Pulmonary artery endothelial cell (primary cell): ENCODE measurements at regions not wholly inside any gene's neighbourhood (a gene's known extent, or its start where the extent isn't known, plus 50 kb on each side); places are given as distances from the start of the nearest gene placed in this dataset.
"Not testable (repeated sequence)": the region's sequence is repeated elsewhere in the genome, so short reads cannot be mapped to it uniquely, and the experiment has no call there.

Experiments
- DNase-seq: peaks from one replicate; pipeline ENCODE4 v3.0.0-alpha.2; 2011; ENCODE audit warnings: low read depth, low spot score

DNA sequence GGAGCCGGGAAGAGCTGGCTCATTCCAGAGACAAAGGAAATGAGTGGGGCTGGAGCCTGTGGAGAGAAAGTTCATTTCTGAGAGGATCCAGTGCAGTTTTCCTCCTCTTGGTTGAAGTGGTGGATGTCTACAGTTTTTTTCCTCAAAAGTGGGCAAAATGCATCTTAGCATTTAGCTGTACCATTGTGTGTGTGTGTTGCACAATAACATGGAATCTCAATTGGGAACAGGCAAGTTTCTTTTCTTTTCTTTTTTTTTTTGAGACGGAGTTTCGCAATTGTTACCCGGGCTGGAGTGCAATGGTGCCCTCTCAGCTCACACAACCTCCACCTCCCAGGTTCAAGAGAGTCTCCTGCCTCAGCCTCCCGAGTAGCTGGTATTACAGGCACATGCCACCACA lies 101.5 kb upstream of the UBE2E1 start:
- no peak for DNase-seq

DNA sequence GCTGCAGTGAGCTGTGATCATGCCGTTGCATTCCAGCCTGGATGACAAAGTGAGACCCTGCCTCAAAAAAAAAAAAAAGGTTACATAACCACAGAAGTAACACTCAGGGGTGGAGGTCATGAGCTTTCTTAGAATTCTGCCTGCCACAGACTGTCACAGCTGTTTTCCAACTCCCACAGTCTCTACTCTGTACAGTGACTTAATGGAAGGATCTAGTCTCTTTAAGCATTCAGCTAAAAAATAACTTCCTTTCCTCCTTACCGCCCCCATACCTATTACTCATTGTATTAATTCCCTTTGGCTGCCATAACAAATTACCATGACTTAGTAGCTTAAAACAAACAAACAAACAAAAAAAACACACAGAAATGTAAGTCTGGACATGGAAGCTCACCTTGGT lies 99.6 kb upstream of the UBE2E1 start:
- no peak for DNase-seq

DNA sequence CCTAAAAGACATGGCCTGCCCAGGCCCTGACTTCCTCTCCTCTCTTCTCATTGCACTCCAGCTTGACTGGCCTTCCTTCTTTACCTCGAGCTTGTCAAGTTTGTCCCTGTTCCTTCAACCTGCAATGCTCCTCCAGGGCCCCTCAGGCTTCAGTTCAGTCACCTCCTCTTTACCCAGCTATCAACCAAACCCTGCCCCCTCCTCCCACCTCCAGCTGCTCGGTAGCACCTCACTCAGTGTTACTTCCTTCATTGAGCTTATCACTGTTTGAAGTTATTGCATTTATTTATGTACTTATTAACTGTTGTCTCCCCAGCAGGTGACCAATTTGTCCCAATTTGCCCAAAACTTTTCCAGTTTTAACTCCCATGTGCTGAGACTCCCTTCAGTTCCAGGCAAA lies 95.8 kb upstream of the UBE2E1 start:
- DNase-seq: no peak

DNA sequence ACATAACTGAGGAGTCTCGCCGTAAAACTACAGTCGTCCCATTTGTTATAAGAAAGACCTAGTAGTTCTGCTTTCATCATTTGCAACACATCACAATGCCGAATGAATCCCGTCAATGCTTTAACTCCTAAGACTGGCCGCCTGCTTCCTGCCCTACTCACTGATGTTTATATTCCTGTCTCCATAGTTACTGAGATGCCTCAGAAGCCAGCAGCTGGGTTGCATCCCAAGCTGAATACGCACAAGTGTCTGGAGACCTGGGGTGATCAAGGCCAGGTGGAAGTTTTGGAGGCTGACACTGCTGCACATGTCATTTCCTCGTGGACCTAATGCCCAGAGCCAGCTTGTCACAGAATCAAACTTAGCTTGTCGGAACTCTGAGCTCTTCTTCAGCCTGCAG lies 95.2 kb upstream of the UBE2E1 start:
- DNase-seq: no peak

DNA sequence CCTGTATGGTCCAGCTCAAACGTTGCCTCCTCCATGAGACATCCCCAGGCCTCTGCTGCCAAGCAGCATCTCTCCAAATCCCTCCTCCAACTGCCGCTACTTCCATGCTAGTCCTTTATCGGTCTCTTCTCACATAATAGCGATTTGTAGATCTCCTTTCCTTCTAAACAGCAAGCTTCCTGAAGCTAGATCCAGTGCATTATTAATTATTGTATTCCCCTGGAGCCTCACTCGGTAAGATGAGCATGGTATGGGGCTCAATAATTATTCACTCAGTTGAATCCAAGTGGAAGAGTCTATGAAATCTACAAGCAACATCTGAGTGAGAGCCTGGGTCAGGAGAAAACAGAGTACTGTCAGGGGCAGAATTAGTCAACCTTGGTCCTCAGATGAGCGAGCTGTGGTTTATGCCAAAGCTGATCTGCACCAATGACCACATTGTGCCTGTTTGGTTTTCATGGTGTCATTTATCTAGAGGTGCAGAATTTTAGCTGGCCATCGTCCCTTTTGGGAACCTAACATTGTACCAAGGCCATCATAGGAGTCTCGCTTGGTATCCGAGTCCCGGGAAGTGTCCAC lies 93.8 kb upstream of the UBE2E1 start:
- no peak for DNase-seq

DNA sequence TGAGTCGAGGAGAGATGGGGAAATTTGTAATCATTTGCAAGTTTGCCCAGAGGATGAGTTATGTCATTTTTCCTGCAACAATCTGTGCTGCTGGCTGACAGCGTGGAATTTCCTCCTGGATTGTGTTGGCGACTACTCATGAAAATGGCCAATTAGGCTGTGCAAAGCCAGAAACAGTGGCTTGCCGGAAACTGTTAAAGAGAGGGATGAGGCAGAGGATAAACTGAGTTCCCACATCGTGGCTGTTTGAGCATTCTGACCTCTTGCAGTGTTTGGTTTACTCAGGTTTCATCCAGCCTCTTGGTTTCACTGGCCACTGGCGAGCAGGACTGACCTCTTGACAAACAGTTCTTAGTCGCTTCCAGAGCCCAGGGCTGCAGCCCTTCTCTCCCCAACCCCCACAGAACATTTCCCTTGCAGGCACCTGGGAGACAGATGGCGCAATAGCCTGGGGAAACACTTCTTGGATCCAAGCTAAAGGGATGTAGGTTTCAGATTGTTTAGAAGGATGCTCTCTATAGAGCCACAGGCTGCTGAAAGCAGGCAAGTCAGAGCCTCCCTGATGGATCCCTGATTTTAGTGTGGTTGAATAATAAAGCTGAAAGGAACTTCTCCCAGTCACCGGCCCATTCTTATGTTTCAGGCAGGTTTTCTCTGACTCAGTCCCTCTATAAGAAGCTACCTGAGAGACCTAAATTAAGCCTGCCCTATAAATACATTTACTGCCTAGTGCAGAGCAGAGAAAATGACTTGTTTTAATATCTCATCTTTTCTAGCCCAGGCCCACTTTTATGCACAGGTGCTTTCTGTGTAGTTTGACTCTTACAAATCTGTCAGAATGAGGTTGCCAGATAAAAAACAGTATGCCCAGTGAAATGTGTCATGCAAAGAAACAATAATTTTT lies 92.8 kb upstream of the UBE2E1 start:
- DNase-seq: peak; percentile 52

DNA sequence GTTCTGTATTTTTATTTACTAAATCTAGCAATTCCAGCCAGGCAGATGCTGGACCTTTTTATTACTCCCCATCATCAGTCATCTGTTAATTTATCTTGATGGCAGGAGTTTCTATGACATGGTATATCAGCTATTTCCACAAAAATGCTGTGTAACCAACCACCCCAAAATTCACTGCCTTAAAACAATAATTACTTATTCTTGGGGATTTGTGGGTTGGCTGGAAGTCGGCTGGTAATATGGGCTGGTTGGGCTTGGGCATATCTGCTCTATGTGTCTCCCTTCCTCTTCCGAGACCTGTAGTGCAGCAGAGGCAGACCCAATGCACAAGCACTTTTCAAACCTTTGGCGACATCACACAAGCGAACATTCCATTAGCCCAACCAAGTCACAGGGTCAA lies 92.1 kb upstream of the UBE2E1 start:
- no peak for DNase-seq

DNA sequence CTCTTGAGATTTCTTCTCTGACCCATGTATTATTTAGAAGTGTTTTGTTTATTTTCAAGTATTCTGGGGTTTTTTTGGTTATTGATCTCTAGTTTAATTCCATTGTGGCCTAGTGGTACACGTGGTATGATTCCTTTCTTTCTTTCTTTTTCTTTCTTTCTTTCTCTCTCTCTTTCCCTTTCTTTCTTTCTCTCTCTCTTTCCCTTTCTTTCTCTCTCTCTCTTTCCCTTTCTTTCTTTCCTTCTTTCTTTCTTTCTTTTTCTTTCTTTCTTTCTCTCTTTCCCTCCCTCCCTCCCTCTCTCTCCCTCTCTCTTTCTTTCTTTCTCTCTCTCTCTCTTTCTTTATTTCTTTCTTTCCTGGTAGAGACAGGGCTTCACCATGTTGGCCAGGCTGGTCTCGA lies 85.7 kb upstream of the UBE2E1 start:
- no peak for DNase-seq

DNA sequence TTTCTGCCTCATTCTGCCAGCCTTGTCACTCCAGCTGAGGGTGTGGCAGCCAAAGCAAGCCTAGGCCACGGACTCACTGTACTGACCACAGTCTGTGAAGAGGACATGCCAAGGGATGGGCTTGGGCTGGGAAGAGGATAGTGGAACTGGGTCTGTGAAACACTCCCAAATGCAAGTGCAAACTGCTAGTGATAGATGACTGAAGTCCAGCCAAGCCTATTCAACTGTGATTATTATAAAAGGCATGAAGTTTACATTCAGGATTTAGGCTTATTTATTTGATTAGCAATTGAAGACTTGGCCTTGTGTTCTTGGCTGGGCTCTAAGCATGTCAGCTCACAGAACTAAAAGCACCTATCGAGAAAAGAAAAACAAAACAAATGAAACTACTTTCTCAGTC lies 84.9 kb upstream of the UBE2E1 start:
- no peak for DNase-seq

DNA sequence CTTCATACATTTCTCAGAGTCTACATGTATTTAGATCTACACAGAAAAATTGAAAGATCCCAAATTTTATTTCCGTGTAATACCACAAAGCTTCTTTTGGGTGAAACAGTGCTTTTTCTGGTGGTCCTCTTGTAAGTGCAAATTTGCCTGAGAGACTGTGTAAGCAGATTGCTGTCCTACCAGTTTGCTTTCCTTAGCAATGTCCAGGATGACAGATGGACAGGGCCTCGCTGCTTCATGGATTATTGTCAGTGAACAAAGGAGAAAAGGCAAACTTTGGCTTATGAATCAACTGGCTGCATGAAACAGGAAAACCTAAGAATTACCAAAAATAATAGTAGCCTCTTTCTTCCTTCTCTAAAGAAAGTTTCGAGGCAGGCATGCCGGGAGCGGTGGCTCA lies 82.6 kb upstream of the UBE2E1 start:
- no peak for DNase-seq

DNA sequence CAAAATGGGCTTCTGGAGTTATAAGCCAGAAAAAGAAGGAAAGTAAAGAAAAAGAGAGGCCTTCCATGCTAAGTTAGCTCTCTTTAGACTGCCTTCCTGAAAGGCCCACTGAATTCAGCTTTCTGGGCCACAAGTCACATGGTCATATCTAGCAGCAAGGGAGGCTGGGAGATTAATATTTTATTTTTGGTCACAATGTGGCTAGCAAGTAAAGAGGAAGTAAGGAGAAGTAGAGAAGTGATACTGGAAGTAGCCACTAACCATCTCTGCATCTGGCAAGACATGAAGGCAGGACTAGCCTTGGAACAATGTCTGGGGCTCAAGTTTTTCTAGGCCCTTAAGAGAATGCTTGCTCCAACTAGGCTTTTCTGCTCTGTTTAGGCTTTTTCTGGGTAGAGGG lies 81.8 kb upstream of the UBE2E1 start:
- DNase-seq: no peak

DNA sequence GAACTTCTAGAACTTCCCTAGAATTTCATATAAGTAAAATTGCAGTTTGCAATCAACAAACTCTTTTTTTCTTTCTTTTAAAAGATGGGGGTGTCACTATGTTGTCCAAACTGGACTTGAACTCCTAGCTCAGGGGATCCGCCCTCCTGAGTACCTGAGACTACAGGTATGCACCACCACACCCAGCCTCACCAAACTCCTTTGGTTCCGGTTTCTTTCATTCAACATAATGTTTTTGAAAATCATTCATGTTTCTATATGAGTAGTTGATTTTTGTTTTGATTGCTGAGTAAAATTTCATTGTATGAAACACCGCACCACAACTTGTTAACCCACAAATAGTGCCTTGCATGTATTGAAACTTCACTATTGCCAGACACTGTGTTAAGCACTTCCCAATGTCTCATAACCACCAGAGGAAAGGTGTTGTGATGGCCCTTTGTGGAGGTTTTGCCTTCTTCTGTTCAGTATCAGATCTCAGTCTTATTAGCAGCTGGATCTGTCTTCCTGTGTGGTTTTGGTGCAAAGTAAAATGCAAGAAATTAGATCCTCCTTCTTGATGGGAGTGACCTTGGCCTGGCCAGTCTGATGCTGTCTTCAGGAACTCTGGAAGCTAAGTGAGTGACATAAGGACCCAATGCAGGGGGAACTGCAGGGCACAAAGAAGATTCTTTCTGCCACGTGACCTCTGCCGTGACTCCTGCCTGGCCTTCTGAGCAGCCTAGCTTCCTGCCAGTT lies 78.8 kb upstream of the UBE2E1 start:
- DNase-seq: no peak

DNA sequence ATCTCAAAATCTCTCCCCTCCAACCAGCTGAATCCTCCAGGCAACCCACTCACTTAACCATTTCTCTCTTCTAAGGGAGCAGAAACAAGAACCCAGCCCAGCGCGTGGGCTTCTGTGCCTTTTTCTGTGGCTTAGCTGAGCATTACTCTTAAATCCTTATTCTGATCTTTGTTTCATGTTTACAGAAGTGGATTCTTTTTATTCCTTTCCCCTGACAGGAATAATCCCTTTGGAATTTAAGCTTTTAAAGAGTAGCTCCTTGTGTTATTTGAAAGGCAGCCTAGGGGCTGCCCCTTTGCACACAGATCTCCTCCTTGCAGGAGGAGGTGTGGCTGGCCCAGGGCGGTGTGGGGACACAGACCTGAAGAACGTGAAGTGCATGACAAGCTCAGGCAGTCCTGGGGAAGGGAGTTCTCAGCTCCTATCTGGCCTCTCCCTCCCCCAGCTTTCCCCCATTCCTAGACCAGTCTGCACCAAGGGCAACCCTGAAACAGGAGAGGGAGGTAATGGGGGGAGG lies 77.1 kb upstream of the UBE2E1 start:
- DNase-seq: no peak

DNA sequence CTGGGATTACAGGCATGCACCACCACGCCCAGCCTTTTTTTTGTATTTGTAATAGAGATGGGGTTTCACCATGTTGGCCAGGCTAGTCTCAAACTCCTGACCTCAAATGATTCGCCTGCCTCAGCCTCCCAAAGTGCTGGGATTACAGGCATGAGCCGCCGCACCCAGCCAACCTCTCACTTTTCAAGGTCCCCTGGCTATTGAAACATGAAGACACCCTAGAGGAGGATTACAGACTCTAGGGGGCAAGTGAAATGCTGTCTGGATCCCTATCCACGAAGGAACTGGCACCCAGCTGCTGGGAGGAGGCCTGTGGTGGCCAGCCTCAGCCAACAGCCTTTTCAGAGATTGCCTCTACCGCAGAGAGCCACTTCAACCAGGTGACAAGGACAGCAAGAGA lies 76.4 kb upstream of the UBE2E1 start:
- DNase-seq: not testable (repeated sequence)

DNA sequence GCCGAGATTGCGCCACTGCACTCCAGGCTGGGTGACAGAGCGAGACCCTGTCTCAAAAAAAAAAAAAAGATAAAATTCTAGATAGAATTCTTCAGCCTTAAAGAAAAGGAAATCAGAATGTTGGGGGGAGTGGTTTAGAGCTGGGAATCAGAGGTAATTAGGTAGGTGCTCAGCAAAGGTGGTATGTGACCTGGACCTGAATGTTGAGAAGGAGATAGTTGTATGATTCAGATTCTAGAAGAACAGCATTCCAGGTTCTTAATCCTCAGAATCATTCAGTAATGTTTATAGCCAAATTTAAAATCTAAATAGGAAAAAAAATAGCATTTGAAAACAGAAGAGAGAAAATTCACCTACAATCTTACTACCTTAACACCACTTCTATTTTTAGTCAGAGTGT lies 71.3 kb upstream of the UBE2E1 start:
- DNase-seq: no peak

DNA sequence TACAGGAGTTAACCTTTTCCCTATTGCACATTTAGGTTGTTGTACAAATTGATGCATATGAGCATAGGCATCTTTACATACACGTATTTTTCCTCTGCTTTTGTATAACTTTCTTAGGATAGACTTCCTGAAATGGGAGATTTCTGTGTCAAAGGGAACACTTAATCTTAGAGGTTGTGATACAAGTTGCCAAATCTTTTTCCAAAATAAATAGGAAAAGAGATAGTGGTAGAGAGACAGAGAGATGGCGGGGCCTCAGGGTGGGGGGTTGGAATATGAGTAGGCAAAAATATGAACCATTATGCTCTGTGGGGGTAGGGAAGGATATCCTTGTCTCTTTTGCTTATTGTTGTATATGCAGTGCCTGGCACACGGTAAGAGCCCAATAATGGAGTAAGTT lies 70.7 kb upstream of the UBE2E1 start:
- no peak for DNase-seq

DNA sequence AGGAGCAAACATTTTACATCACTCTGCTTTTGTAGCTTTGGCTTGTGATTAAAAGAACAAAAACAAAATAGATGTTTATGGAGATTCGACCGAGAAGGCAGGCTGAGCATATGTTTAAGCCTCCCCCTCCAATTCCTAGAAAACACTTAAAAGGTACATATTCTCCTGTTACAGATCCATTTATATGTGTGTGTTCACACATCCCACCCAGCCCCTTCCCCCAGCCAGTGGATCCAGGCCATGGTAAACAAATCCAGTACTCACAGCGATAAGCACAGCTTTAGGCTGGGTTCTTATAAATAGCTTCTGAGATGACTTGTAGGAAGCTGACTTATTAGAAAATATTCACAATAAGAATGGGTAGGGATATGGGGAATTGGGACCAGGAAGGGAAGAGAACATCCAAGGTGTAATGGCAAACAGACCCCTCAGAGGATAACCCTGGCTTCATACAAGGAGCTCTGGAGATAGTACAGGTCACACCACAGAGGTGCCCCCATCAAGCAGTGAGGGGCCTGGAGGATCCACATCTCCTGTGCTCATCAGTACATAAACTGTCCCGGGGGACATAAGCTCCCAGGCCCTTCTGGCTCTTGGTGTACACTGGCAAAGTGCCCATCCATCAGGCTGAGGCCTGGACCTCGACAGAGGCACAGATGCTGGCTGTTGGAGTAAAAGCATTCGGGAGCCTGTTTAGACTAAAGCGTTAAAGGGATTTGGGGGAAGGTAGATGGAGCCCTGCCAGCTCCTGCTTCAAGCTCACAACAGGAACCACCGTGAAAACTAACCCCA lies 70.0 kb upstream of the UBE2E1 start:
- no peak for DNase-seq

DNA sequence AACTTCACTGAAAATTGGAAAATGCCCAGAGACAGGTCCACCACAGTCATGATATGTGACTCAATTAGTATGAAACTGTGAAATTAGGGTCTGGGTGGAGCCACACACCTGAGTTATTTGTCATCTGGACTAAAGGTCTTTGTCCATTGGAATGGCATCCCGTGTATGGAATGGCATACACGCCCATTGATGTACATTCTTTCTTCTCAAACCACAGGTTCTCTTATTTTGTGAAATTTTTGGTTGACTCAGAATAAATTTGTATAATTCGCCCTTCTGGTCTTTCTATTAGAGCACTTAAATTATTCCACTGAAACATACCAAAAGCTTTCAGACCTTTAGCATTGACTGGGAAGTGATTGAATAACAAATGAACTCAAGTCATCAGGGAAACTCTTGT lies 66.8 kb upstream of the UBE2E1 start:
- no peak for DNase-seq

DNA sequence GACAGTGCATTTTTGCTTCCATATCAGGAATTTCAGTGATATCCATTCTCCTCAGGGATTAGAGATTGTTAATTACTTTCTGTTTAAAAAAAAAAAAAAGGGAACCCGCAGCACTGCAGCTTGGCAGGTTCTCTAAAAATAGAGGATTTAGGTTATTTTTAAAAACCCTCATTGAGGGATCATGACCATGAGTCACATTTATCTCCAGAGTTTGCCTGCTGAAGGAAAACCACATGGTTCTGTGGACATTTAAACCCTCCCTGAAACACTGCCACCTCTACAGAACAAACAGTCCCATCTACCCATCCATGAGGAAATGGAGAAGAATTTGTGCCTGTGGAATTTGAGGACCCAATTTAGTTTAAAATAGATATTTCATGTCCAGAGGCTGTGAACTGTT lies 66.2 kb upstream of the UBE2E1 start:
- no peak for DNase-seq

DNA sequence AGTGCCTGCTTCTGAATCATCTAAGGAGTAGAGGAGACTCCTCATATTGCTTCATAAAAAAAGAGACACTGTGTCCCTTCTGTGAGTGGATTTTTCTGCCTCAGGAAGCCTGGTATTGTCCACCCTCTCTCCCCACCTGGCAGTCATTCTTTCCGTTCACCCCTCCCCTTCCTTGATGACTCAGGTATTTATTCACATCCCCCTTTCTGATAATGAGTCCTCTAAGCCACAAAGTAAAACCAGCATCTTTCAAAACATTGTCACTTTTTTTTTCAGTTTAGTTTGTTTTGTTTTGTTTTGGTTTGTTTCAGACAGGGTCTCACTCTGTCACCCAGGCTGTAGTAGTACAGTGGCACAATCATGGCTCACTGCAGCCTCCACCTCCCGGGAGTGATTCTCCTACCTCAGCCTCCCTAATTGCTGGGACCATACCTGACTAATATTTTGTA lies 65.2 kb upstream of the UBE2E1 start:
- DNase-seq: peak; percentile 67

DNA sequence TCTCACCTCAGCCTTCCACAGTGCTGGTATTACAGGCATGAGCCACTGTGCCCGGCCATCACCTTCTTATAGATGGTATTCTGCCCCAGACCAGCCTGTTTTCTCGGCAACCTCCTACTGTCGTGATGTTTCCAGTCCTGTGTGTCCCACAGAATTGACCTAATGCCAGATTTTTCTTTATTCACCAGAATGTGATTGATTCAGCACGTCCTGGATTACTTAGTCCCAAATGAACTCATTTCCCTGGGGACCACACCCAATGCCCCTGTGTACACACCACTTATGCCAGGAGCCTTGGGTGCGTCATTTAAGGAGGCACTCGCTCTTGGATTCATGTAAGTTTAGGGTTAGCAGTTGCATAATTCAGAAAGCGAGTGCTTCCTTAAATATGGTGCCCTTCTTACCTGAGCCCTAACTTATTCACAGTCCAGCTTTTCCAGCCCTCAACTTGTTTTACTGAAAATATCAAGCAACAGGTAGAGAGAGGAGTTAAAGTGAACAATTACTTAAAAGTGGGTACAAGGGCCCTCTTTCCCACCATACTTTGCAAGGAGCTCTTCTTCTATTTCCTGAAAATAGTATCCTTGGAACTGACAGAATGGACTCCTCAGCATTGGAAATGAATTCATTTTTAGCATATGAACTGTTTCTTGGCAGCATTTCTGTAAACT lies 64.6 kb upstream of the UBE2E1 start:
- DNase-seq: no peak
